Upper lobe of left lung (tissue), 4 donors: ENCODE measurements at regions not wholly inside any gene's neighbourhood (a gene's known extent, or its start where the extent isn't known, plus 50 kb on each side); places are given as distances from the start of the nearest gene placed in this dataset.

Experiments
- POLR2AphosphoS5 ChIP-seq, 2 donors: sonication (generic); formaldehyde crosslinking; IDR thresholded peaks; one replicate each; pipeline ENCODE4 v1.5.1; 2017; ENCODE audit warnings: antibody characterized with exemption in 2 of 2
- TF ChIP-seq, protein P1 (sequence below), 6 experiments: fragments of 450-650 bp in 4 of 6; fragments of 200-600 bp in 2 of 6; sonication (generic) in 2 of 6; IDR thresholded peaks; one replicate each; pipeline ENCODE4 v1.5.1; 2016 to 2019; ENCODE audit warnings: antibody characterized with exemption in 6 of 6

- TF ChIP-seq POLR2AphosphoS5 (IDR thresholded peaks at IDR 0.05): no peak
- TF ChIP-seq, protein P1, sequence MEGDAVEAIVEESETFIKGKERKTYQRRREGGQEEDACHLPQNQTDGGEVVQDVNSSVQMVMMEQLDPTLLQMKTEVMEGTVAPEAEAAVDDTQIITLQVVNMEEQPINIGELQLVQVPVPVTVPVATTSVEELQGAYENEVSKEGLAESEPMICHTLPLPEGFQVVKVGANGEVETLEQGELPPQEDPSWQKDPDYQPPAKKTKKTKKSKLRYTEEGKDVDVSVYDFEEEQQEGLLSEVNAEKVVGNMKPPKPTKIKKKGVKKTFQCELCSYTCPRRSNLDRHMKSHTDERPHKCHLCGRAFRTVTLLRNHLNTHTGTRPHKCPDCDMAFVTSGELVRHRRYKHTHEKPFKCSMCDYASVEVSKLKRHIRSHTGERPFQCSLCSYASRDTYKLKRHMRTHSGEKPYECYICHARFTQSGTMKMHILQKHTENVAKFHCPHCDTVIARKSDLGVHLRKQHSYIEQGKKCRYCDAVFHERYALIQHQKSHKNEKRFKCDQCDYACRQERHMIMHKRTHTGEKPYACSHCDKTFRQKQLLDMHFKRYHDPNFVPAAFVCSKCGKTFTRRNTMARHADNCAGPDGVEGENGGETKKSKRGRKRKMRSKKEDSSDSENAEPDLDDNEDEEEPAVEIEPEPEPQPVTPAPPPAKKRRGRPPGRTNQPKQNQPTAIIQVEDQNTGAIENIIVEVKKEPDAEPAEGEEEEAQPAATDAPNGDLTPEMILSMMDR (IDR thresholded peaks at IDR 0.05): no peak
Observed at GRCh38 chr5:166377756-166378155, 1913.7 kb upstream of the WWC1 start.
